GM03348 (cell line): ENCODE measurements at regions not wholly inside any gene's neighbourhood (a gene's known extent, or its start where the extent isn't known, plus 50 kb on each side); places are given as distances from the start of the nearest gene placed in this dataset.
"Not testable (repeated sequence)": the region's sequence is repeated elsewhere in the genome, so short reads cannot be mapped to it uniquely, and the experiment has no call there.

ENCODE experiments used
- DNase-seq: peaks from one replicate; pipeline ENCODE4 v3.0.0; 2012; ENCODE audit warnings: low spot score

- DNase-seq = no peak
Observed at GRCh38 chr6:121760191-121760590, 324.7 kb downstream of the GJA1 start.

- no peak for DNase-seq
Observed at GRCh38 chr6:121760745-121761144, 325.3 kb downstream of the GJA1 start.

GRCh38 chr6:121764493-121764892, 329.0 kb downstream of the GJA1 start:
- DNase-seq = no peak

- DNase-seq = no peak
Observed at GRCh38 chr6:121765060-121765459, 329.6 kb downstream of the GJA1 start.

- DNase-seq = no peak
Observed at GRCh38 chr6:121767211-121767610, 331.8 kb downstream of the GJA1 start.

GRCh38 chr6:121770943-121771342, 335.5 kb downstream of the GJA1 start:
- DNase-seq = no peak

GRCh38 chr6:121771937-121772720, 336.7 kb downstream of the GJA1 start:
- no peak for DNase-seq

GRCh38 chr6:121776054-121776453, 340.6 kb downstream of the GJA1 start:
- no peak for DNase-seq

GRCh38 chr6:121780325-121781321, 345.2 kb downstream of the GJA1 start:
- DNase-seq = peak; percentile 89

- DNase-seq = peak; percentile 41
Observed at GRCh38 chr6:121791396-121792315, 356.2 kb downstream of the GJA1 start.

- peak; percentile 86 for DNase-seq
Observed at GRCh38 chr6:121794630-121795029, 359.2 kb downstream of the GJA1 start.

GRCh38 chr6:121797598-121797997, 362.2 kb downstream of the GJA1 start:
- not testable (repeated sequence) for DNase-seq

- DNase-seq = not testable (repeated sequence)
Observed at GRCh38 chr6:121798126-121798525, 362.7 kb downstream of the GJA1 start.

GRCh38 chr6:121799574-121799973, 364.1 kb downstream of the GJA1 start:
- no peak for DNase-seq

GRCh38 chr6:121800047-121800446, 364.6 kb downstream of the GJA1 start:
- DNase-seq = no peak

- no peak for DNase-seq
Observed at GRCh38 chr6:121806116-121806515, 370.7 kb downstream of the GJA1 start.

- no peak for DNase-seq
Observed at GRCh38 chr6:121809211-121809610, 373.8 kb downstream of the GJA1 start.

- peak; percentile 7 for DNase-seq
Observed at GRCh38 chr6:121810158-121811032, 374.9 kb downstream of the GJA1 start.

GRCh38 chr6:121811106-121811505, 375.7 kb downstream of the GJA1 start:
- DNase-seq = no peak

- no peak for DNase-seq
Observed at GRCh38 chr6:121816361-121816760, 380.9 kb downstream of the GJA1 start.
